KMS-11 (cell line): ENCODE measurements at regions not wholly inside any gene's neighbourhood (a gene's known extent, or its start where the extent isn't known, plus 50 kb on each side); places are given as distances from the start of the nearest gene placed in this dataset.

Source experiments
- H2AFZ ChIP-seq: fragments of 200-600 bp; sonication (generic); 2 replicates; pipeline ENCODE4 v1.6.1; 2016; ENCODE audit warnings: antibody characterized with exemption, mixed run types, low read depth
- H3K27ac ChIP-seq: fragments of 200-600 bp; sonication (generic); 2 replicates; pipeline ENCODE4 v1.6.1; 2016; ENCODE audit warnings: mild to moderate bottlenecking, mixed run types
- H3K27me3 ChIP-seq: fragments of 200-600 bp; sonication (generic); 2 replicates; pipeline ENCODE4 v1.6.1; 2017; ENCODE audit warnings: mild to moderate bottlenecking, low read depth, mixed run types, moderate library complexity; ENCODE audit not compliant: insufficient read depth
- H3K36me3 ChIP-seq: fragments of 200-600 bp; sonication (generic); 2 replicates; pipeline ENCODE4 v1.6.1; 2017; ENCODE audit warnings: mild to moderate bottlenecking, mixed run types; ENCODE audit not compliant: insufficient read depth
- H3K4me1 ChIP-seq: fragments of 200-600 bp; sonication (generic); 2 replicates; pipeline ENCODE4 v1.6.1; 2016; ENCODE audit warnings: mild to moderate bottlenecking, low read depth, mixed run types; ENCODE audit not compliant: poor library complexity, severe bottlenecking
- H3K4me2 ChIP-seq: fragments of 200-600 bp; sonication (generic); 2 replicates; pipeline ENCODE4 v1.7.0; 2016; ENCODE audit warnings: mild to moderate bottlenecking, mixed run types
- H3K4me3 ChIP-seq: fragments of 200-600 bp; sonication (generic); IDR thresholded peaks from 2 replicates; pipeline ENCODE4 v1.6.1; 2017; ENCODE audit warnings: low read depth, low read length, mixed read lengths; ENCODE audit not compliant: insufficient read depth
- H3K79me2 ChIP-seq: fragments of 200-600 bp; sonication (generic); 2 replicates; pipeline ENCODE4 v1.6.1; 2016; ENCODE audit warnings: low read depth, mixed run types; ENCODE audit not compliant: insufficient read depth
- H3K9ac ChIP-seq: fragments of 200-600 bp; sonication (generic); 2 replicates; pipeline ENCODE4 v1.6.1; 2016; ENCODE audit warnings: mild to moderate bottlenecking, mixed run types
- H4K20me1 ChIP-seq: fragments of 200-600 bp; sonication (generic); 2 replicates; pipeline ENCODE4 v1.6.1; 2016; ENCODE audit warnings: mild to moderate bottlenecking, mixed run types; ENCODE audit not compliant: insufficient read depth
- TF ChIP-seq, protein P1 (sequence below): fragments of 200-600 bp; sonication (generic); conservative IDR thresholded peaks from 2 replicates; pipeline ENCODE4 v1.6.1; 2017; ENCODE audit warnings: low read depth, mild to moderate bottlenecking, antibody characterized with exemption, low read length, moderate library complexity, mixed read lengths

DNA sequence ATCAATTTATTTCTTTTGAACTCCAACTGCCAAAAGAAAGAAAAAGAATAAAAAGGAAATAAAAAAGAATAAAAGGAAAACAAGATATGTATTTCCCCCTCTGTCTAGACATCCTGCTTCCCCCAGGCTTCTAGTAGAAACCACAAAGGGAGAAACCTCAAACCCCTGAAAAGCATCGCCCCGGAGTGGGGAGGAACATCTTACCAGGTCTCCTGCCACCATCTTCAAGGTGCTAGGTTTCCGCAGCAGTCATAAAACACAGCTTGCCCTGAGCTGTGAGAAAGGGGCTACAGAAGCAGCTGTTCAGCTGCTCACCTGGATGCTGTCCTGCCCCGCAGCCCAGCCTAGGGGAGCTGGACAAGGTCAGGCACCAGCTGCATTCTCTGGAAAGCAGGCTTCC is 487.7 kb downstream of the GADD45G start:
- Histone ChIP-seq H3K4me3 (no peak overlapping the region), H3K4me1 (peaks cover 39% of the 10 kb centered on the region), H2AFZ (no peak overlapping the region), H3K27me3 (peaks cover 12% of the 10 kb centered on the region), H3K9ac (no peak overlapping the region), H3K36me3 (no peaks in the 10 kb centered on the region), H3K4me2 (no peak overlapping the region), H3K27ac (no peak overlapping the region), H3K79me2 (no peaks in the 10 kb centered on the region), H4K20me1 (no peaks in the 10 kb centered on the region)
- TF ChIP-seq, protein P1, sequence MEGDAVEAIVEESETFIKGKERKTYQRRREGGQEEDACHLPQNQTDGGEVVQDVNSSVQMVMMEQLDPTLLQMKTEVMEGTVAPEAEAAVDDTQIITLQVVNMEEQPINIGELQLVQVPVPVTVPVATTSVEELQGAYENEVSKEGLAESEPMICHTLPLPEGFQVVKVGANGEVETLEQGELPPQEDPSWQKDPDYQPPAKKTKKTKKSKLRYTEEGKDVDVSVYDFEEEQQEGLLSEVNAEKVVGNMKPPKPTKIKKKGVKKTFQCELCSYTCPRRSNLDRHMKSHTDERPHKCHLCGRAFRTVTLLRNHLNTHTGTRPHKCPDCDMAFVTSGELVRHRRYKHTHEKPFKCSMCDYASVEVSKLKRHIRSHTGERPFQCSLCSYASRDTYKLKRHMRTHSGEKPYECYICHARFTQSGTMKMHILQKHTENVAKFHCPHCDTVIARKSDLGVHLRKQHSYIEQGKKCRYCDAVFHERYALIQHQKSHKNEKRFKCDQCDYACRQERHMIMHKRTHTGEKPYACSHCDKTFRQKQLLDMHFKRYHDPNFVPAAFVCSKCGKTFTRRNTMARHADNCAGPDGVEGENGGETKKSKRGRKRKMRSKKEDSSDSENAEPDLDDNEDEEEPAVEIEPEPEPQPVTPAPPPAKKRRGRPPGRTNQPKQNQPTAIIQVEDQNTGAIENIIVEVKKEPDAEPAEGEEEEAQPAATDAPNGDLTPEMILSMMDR = no peak

DNA sequence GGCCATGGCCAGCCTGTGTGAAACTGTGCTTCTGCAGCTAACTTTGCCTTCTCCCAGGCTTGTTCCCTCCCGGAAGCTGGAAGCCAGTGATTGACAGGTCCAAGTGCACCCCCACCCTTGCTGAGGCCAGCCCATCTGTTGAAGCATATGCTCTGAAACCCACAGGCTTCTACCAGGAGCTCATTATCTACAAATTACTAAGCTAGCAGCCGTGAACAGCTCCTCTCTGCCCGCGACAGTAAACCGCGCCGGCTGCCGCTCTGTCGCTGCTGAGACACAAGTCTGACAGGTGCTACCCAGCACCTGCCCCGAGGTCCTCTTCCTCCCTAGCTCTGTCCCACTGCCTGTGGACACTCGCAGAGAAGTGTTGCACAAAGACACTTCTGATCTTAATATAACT is 490.9 kb downstream of the GADD45G start:
- Histone ChIP-seq H3K4me2 (peak overlapping the region; percentile 82), H3K27me3 (peaks cover 12% of the 10 kb centered on the region), H3K4me1 (peaks cover 39% of the 10 kb centered on the region), H3K4me3 (no peak overlapping the region), H4K20me1 (no peaks in the 10 kb centered on the region), H3K27ac (no peak overlapping the region), H3K36me3 (no peaks in the 10 kb centered on the region), H2AFZ (no peak overlapping the region), H3K9ac (no peak overlapping the region), H3K79me2 (no peaks in the 10 kb centered on the region)
- TF ChIP-seq, protein P1 = no peak

DNA sequence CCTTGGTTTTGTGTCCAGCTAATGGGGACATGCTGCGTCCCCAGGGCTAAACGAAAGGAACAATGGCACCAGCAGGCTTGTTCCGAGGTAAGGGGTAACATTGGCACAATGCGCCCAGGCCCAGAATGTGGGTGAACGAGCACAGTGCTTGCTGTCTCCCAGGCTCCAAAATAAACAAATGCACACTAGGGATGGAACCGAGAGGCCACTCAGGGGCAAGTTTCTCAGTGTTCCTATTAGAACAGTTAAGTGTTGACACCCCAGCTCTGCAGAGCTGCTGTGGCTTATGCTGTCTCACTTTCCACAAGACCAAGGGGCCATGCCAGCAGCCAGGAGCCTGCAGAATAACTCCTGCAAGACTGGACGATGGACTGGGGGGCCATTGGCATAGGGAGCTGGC is 492.4 kb downstream of the GADD45G start:
- Histone ChIP-seq H3K79me2 (no peaks in the 10 kb centered on the region), H2AFZ (no peak overlapping the region), H3K36me3 (no peaks in the 10 kb centered on the region), H3K4me3 (no peak overlapping the region), H3K27me3 (peaks cover 12% of the 10 kb centered on the region), H3K9ac (no peak overlapping the region), H3K4me1 (peaks cover 45% of the 10 kb centered on the region), H4K20me1 (no peaks in the 10 kb centered on the region), H3K4me2 (no peak overlapping the region), H3K27ac (no peak overlapping the region)
- TF ChIP-seq, protein P1 = no peak

DNA sequence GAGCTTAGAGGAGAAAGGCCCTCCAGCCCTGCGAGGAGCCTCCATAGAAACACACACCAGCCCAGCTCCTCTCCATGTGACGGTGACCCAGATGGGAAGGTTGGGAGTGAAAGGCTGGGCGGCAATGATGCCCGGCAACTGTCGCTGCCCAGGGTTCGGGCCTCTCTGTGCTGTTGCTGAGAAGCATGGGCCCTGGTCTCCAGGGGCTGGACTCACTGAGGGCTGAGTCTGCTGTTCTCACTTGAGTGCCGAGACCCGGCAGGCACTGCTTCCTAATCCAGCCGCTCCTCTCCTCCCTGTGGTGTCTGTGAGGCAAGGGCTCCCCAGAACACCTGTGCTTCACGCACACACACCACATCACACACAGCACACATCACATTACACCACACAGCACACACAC is 493.6 kb downstream of the GADD45G start:
- no peak overlapping the region for H3K4me3 ChIP-seq
- no peaks in the 10 kb centered on the region for H3K36me3 ChIP-seq
- peaks cover 12% of the 10 kb centered on the region for H3K27me3 ChIP-seq
- TF ChIP-seq, protein P1 = no peak
- no peak overlapping the region for H3K4me2 ChIP-seq
- peaks cover 35% of the 10 kb centered on the region for H3K4me1 ChIP-seq
- no peaks in the 10 kb centered on the region for H3K79me2 ChIP-seq
- H2AFZ ChIP-seq = no peak overlapping the region
- no peak overlapping the region for H3K27ac ChIP-seq
- H4K20me1 ChIP-seq = no peaks in the 10 kb centered on the region
- H3K9ac ChIP-seq = no peak overlapping the region
